ENCODE measurements at regions not wholly inside any gene's neighbourhood (a gene's known extent, or its start where the extent isn't known, plus 50 kb on each side); places are given as distances from the start of the nearest gene placed in this dataset.
"Not testable (repeated sequence)": the region's sequence is repeated elsewhere in the genome, so short reads cannot be mapped to it uniquely, and the experiment has no call there.

DNA sequence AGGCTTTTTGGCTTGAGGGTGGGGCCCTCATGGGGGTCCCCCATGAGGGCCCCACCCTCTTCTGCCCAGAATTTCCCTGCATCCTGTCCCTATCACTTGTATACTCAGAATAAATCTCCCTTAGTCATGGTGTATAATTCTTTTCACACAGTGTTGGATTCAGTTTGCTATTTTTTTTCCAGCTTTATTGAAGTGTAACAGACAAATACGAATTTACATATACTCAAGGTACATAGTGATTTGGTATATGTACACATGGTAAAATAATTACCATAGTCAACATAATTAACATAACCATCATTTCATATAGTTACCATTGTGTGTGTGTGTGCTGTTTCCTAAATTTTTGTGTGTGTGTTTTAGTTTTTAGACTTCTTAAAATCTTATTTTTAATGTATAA, 289.4 kb downstream of the CNTNAP3B start:
- DNase-seq: not testable (repeated sequence)

DNA sequence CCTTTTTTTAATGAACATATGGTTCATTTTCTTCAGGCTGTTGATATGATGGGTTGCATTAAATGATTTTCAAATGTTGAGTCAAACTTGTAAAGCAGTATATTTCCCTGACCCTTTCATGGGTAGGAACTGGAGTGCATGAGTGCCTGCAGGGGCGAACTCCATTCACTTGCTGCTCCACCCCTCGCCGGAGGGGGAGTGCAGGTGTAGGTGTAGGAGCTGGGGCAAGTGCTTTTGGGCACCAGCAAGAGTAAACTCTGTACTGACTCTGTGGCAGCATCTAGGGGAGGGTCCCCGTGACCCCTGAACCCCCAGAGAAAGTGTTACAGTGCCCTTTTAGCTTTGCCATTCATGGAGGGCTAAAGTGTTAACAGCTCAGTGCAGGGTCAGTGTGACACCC, 290.3 kb downstream of the CNTNAP3B start:
- not testable (repeated sequence) for DNase-seq

DNA sequence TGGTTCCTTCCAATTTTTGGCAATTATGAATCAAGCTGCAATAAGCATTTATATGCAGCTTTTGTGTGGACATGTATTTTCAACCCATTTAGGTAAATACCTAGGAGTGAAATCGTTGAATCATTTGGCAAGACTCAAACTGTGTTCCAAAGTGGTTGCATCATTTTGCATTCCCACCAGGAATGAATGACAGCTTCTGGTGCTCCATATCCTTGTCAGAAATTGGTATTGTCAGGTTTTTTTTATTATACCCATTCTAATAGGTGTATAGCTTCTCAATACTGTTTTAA, 290.7 kb downstream of the CNTNAP3B start:
- DNase-seq: not testable (repeated sequence)

DNA sequence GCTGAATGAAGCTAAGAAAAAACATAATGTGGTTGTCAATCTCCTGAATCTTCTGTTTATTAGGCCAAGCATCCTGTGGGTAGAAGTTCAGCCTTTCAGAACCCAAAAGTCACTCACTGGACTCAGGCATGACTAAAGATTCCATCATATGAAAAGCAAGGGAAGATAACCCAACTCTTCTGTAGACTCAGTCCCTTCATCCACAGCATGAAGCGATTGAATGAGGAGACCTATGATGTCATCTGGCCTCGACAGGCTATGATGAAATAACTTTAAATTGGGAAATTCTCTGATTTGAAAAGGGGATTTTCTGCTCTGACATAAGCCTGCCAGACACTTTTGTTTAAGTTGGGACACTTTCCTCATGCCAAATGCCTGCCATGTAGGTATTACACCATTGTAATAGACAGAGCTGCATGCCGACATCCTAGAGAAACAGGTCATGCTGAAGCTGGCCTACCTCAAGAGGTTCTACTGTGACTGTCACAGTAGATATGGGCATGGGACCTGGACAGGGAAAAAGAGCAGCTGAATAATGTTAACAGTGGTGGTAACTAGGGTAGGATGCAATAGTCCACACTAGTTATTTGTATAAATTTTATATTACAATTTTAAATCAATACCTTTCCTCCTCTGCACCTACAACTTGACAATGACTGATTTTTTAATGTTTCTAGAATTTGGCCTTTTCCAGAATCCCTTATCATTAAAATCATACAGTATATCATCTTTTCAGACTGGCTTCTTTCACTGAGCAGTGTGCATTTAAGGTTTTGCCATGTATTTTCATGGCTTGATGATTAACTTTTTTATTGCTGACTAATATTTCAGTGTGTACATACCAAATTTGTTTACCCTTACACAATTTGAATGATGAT, 291.3 kb downstream of the CNTNAP3B start:
- not testable (repeated sequence) for DNase-seq

DNA sequence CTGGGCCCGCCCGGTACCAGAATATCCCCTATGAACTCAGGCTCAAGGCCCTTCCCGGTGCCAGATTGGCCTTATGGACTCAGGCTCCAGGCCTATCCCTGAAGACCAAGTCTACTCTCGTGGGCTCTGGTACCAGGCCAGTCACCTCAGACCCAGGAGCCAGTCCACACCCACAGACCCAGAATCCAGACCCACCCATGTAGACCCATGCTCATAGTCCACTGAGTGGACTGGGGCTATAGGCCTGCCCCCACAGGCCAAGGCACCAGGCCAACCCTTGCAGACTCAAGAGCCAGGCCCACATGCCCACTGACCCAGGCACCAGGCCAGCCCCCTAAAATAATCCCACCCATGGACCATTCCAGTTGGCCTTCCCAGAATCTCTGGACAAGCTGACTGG, 296.1 kb downstream of the CNTNAP3B start:
- not testable (repeated sequence) for DNase-seq

DNA sequence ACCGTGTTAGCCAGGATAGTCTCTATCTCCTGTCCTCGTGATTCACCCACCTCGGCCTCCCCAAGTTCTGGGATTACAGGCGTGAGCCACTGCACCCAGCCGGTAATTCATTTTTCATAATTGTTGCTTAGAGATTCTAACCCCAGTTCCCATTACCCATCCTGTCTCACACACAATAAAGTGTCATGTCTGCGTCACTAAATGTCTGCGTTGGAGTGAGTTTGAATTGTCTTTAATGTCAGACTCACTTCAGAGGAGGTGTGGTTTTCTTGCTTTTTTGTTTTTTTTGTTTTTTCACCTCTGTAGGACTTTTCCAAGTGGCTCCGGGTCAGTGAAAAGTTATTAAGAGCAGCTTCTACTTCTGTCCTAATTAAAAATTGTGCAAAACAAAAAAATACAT, 304.5 kb downstream of the CNTNAP3B start:
- DNase-seq: not testable (repeated sequence)

DNA sequence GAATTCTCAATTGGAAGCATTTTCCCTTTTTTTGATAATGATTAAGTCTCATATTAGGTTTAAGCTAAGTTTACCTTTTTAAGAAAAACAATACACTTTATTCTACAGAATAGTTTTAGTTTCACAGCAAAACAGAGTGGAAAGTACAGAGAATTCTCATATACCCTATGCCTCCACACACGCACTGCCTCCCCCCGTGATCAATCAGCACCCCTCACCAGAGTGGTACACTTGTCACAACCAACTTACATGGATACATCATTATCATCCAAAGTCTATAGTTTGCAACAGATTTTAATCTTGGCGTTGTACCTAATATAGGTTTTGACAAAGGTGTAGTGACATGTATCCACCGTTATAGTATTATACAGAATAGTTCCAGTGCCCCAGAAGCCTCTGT, 326.5 kb downstream of the CNTNAP3B start:
- DNase-seq: not testable (repeated sequence)

DNA sequence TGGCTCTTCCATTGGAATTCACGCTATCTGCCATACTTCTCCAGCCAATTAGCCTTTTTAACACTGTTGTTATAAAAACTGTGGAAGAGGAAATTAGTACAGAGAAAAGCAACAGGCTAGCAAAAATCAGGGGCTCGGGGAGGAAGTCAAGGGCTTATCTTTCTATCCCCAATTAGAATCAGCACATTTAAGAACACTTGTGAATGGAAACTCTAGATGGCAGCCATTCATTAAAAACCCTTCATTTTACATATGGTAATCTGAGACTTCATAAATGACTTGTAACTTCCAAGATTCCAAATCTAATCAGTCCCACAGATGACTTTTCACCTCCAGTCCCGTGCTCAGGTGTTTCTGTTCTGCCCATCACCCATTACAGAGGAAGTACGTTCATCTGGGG, 330.5 kb downstream of the CNTNAP3B start:
- not testable (repeated sequence) for DNase-seq

DNA sequence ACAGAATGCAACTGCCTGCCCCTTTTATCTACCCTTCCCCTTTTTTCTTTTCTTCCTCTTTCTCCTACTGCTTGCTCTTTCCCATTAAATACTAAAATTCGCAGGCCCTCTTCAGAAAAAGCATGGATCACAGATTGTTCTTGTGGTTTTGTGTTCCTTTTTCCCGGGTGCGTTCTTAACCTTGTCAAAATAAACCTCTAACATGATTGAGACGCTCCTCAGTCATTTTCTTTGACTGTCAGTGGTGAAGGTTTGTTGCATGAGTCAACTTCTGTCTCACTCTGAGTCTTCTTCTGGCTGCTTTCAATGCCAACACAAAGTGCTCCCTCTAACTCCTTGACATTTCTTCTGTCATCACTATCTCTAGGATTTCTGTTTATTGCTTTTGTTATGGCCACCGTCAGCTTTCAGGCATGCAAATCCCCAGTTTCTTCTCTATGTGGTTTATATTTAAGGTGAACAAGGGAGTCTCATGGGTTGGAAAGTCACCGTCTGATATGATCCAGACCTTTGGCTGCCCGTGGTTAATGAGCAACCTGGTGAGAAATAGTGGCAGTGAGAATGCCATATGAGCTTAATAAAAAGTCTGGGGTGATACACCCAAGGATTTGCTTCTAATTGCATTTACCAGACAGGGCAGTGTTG, 338.4 kb downstream of the CNTNAP3B start:
- not testable (repeated sequence) for DNase-seq

DNA sequence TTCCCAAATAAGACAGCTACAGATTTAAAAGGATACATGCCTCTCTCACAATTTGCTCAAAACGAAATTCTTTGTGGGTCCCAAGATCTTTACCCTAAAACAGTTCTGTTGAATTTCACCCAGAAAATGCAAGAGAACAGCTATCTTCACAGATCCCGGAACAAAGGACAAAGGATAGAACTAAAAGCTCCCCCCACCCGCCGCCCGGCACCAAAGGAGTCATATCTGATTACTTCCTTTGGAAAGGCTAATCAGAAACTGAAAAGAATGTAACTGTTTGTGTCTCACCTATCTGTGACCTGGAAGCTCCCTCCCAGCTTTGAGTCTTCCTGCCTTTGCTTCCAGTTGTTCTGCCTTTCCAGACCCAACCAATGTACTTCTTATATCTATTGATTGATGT, 339.2 kb downstream of the CNTNAP3B start:
- not testable (repeated sequence) for DNase-seq

DNA sequence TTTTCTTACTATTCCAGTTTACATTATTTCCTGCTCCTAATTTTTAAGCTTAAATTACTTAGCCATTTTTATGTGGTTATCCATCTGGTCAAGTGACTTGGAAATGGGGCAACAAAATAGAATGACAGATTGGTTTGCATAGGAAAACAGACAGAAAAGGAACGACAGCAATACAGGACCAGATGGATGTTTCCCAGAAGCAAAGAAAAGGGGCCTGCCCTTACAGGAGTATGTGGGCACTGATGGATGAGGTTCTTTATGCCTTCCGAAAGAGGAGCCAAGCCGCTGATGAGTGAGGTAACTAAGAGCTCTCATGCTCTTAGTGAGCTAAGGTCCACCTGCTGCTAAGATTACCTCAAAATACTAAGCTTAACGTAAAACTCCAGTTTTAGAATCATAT, 339.8 kb downstream of the CNTNAP3B start:
- not testable (repeated sequence) for DNase-seq

DNA sequence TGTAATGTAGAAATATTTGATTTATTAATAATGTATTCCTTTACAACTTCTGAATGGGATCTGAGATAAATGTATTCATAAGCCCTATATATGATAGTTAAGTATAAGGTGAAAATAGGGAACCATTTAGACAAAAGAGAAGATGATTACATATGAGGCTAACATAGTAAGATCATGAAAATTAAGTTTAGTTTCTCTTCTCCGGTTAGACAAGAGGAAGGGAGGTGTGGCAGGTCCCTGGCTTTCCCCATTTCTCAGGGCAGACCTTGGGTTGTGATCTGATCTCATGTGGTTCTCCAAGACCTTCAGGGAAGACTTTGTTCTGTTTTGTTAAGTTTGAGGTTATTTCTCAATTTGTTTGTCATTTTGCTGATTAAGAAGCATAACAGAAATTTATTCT, 341.3 kb downstream of the CNTNAP3B start:
- not testable (repeated sequence) for DNase-seq

DNA sequence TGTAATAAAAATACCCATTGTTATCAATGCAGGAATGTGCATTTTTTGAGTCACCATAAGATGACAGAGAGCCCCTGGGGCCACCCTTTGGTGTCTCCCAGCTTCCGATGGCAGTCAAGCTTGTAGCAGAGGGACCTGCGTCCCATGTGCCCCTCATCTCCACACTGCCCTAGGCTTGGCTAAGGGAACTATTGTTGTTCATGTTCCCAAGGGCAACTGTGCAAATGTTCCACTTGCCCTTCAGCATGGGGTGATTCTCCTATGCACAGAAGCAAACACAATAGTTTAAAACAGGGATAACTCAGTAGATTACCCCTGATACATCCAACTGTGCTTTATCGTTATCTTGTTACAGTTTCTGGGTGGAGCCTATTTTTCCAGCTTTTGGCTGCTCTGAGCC, 342.0 kb downstream of the CNTNAP3B start:
- DNase-seq: not testable (repeated sequence)

DNA sequence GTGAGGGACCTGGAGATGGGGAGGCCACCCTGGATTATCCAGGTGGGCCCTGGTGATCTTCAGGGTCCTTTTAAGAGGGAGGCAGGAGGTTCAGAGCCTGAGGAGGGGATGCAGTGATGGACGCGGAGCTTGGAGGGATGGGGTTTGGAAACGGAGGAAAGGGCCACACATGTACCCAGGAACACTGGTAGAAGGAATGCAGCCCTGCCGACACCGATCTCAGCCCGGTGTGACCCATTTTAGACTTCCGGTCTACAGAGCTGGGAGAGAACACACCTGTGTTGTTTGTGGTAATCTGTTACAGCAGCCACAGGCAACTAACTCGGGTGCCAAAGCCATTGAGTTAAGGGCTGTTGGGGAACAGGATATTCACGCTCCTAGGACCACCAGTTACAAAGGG, 345.2 kb downstream of the CNTNAP3B start:
- DNase-seq: not testable (repeated sequence)

DNA sequence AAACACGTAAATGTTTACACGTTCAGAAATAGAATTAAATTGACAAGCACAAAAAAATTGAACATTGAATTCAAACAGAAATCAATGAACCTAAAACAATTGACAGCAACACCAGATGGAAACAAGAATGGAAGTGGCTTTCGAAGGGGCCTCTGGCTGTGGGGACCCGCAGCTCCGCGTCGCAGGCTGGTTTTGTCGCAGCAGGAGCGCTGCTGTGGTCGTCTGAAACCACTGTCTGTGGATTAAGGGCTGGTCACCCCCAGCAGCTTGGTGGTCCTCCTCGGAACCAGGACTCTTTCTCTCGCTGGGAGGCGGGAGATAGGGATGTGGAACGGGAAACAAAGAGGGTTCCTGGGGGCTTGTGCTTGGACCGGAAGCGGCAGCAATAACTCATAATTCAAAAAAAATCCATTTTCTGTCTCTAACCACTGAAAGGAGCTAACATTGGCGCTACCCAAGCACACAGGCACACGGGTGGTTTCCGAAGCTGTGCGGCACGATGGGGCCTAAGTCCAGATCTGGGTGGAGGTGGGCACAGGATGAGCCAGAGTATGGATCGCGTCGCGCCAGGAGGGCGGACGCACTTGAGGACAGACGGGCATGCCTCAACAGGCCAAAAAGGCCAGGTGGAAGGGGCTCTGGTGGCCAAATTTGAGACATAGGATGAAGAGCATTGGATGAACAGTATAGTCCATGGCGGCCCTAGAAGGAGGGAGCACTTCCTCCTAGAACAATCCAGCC, 346.0 kb downstream of the CNTNAP3B start:
- not testable (repeated sequence) for DNase-seq

DNA sequence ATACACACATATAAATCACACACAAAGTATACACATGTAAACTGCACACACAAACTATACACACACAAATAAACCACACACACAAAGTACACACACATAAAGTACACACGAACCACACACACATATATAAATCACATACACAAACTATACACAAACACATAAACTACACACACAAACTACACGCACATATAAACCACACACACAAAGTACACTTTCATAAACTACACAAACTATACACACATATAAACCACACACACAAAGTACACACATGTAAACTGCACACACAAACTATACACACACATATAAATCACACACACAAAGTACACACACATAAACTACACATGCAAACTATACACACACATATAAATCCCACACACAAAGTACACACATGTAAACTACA, 347.3 kb downstream of the CNTNAP3B start:
- not testable (repeated sequence) for DNase-seq

DNA sequence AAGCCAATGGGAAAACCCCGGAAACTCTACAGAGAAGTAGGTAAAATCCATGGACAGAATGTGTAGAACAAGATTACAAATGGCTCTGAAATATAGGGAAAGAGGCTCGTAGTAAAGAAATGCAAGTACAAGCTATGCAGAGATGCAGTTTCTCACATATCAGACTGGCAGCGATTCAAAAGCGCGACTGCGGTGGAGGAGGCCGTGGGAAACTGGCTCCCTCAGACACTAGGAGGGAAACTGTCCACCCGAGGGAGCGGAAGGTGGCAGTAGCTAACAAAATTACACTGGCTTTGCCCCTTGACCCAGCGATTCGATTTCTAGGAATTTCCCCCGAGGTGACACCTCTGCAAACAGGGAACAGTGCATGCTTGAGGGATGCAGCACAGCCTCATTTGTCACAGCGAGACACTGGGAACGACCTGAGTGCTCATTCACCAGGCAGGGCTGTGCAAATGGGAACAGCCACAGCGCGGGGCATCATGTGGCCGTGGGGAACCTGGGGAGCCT, 349.3 kb downstream of the CNTNAP3B start:
- not testable (repeated sequence) for DNase-seq

DNA sequence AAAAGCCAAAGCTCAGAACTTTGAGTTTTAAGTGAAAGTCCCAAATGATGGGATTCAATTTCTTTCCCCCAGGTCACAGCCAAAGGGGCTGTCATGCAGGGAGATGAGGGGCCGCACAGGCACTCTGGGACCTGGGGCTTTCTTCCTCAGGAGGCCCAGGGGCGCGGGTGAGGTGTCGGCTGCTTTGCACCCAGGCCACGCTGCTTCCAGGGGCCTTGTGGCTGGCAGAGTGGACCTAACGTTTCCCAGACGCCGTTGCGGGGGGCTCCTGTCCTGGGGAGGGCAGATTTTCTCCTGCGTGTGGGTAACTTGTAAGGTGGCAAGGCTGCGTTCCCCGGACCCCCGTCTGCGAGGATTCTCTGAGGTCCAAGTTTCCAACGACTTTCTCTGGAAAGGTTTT, 350.0 kb downstream of the CNTNAP3B start:
- not testable (repeated sequence) for DNase-seq

DNA sequence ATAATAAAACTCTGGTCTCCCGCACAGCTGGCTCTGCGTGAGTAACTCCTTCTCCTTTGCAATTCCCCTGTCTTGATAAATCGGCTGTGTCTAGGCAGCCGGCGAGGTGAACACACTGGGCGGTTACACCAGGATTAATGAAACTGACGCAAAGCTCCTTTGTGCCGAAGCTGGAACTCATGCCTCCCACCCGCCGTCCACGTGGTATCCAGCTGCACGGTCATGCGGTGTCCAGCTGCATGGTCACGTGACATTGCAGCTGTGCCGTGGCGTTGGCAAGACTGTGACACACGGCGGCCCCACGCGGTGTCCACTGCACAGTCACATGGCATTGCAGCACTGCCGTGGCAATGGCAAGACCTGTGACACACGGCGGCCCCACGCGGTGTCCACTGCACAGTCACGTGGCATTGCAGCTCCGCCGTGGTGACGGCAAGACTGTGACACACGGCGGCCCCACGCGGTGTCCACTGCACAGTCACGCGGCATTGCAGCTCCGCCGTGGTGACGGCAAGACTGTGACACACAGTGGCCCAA, 350.6 kb downstream of the CNTNAP3B start:
- DNase-seq: not testable (repeated sequence)

DNA sequence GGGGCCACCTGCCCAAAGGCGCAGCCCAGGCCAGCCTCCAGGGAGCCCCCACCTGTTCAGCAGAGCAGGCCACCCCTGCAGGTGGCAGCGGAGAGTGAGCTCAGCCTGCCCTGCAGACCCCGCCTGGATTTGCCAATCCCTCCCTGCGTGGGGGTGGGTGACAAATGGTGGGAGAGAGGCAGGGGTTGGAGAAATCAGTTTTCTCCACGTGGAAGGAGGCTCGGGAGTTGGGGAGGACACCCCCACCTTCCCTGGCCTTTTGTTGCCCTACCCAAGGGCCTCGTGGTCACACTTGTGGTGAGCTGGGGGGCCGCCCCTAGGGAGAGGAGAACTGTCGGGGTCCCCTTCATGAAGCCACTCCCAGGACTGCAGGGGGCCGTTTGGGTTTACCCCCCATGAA, 351.7 kb downstream of the CNTNAP3B start:
- not testable (repeated sequence) for DNase-seq

DNA sequence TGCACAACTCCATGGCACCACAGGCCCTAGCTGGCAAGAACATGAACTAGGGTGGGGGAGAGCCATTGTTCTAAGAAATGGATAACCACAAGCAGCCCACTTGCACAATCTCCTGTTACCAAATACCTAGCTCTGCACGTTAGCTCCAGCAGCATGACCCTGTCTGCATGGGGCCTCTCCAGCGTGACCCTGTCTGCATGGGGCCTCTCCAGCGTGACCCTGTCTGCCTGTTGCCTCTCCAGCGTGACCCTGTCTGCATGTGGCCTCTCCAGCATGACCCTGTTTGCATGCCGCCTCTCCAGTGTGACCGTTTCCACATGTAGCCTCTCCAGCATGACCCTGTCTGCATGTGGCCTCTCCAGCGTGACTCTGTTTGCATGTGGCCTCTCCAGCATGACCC, 356.7 kb downstream of the CNTNAP3B start:
- DNase-seq: not testable (repeated sequence)

DNA sequence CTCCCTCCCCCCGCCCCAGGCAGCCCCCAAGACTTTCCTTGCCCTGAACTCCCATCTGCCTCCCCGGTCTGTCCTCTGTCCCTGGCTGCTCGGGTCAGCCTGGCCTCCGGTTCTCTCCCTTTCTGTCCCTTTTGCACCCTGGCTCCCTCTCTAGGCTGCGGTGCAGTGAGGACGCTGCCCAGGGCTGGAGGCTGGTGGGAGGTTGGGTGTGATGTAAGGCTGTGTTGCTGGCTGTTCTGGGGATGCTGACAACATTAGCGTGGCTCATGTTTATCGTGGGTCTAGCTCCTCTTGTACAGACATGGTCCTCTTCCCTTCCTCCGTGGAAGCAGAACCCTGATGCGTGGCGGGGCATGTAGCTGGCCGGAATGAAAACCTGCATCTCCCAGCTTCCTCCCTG, 357.5 kb downstream of the CNTNAP3B start:
- DNase-seq: not testable (repeated sequence)

DNA sequence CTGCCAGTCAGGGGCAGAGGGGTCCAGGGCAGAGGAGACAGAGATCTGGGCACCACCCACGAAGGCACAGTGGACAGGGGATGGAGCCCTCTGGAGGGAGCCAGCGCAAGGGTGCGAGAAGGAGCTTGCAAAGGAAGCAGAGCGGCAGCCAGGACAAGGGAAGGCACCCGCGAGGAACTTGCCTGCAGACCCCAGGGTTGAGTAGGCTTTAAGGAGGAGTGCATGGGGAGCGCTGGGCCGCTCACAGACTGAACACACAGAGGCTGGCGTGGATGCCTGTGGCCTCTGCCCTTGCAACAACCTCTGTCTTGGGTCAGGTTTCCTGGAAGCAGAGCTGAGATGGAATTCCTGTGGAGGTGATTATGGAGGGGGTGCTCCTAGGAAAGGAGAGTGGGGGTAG, 374.4 kb downstream of the CNTNAP3B start:
- DNase-seq: not testable (repeated sequence)
